ENCODE measurements at regions not wholly inside any gene's neighbourhood (a gene's known extent, or its start where the extent isn't known, plus 50 kb on each side); places are given as distances from the start of the nearest gene placed in this dataset.

DNA sequence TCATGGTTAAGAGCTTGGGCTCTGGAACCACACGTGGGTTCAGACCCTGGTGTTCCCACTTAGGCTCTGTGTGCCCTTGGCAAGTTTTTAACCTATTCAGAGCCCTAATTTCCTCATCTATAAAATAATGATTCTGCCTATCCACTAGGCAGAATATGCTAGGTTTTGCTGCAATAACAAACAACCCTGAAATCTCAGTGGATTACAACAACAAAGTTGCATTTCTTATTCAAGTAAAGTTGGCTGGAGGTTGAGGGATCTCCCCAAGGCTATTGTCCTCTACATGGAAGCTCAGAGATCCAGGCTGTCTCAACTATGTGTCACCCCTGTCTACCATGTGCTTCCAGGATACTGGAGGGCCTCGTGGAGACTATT lies 275.4 kb upstream of the SIX2 start:
- ATAC-seq (ENCODE audit: insufficient number of reproducible peaks, low FRiP score, low read depth) (no peak), DNase-seq (ENCODE audit: low spot score) (no peak)
- Histone ChIP-seq H3K9me3 (no peaks in the 10 kb centered on the region), H3K36me3 (no peaks in the 10 kb centered on the region), H3K27me3 (replicated peaks; ENCODE audit: insufficient read depth) (no peaks in the 10 kb centered on the region), H3K4me3 (no peak overlapping the region), H3K4me1 (ENCODE audit: control insufficient read depth in 1 of 2, low read depth in 2 of 2) (peaks cover 7 to 32% of the 10 kb centered on the region in 2 donors), H3K27ac (peak overlapping the region; percentile 78 to 86)
- TF ChIP-seq CTCF (IDR thresholded peaks at IDR 0.05) = no peak

DNA sequence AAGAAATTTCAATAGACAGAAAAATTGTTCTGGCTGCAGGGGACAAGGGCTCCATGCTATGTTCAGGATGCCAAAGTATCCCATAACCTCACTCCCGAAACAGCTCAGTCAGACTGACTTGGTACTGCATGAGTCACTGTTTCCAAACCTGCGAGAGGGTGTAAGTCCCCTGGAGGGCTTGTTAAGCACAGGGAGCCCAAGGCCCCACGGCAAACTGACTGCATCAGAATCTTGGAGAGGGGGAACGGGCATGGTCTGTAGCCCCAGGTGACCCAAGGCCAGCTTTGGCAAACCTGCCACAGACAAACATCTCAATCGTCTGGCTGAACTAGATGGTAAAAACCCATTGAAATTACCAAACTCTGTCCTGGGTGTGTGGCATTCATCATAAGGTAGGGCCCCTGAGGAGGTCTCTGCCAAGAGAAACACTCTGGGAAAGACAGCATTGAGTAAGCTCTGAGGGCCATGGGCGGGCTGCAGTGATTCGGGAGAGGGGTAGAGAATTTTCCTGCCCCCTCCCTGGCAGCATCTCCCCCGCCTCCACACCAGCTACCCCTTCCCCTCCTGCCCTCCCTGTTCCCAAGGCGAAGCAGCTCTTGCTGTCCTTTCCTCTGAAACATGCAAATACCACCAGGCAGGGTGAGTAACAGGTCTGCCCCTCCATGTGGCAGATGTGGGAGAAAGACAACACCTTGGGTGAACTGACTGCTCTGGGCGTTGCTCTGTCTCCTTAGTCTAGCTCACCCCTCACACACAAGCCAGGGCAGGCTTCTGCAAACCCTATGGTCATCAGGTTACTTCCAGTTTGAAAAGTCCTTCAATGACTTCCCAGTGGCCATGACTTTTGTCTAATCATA lies 274.7 kb upstream of the SIX2 start:
- Histone ChIP-seq H3K27ac (peak overlapping the region; percentile 78 to 86), H3K9me3 (no peaks in the 10 kb centered on the region), H3K36me3 (no peaks in the 10 kb centered on the region), H3K27me3 (replicated peaks; ENCODE audit: insufficient read depth) (no peaks in the 10 kb centered on the region), H3K4me3 (no peak overlapping the region), H3K4me1 (ENCODE audit: control insufficient read depth in 1 of 2, low read depth in 2 of 2) (peaks cover 7 to 34% of the 10 kb centered on the region in 2 donors)
- TF ChIP-seq CTCF (IDR thresholded peaks at IDR 0.05) = no peak
- peak; percentile 31 for DNase-seq (ENCODE audit: low spot score)
- peak; percentile 99 for ATAC-seq (ENCODE audit: insufficient number of reproducible peaks, low FRiP score, low read depth)

DNA sequence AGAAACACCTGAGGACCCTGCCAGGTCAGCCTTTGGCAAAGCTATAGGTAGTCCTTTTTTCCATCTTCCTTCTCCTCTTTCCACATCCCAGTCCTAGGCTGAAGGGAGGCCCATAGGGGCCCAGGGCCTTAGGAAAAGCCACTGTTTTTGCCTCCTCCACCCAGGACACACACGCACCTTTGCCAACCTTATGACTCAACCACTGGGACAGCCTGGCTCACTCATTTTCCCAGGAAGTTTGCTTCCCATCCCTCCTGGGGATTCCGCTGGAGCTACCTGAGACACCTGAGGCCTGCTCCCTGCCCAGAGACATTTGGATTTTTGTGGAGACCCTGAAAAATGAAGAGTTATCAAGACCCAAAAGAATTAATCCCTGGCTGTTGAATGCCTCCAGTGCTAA lies 273.4 kb upstream of the SIX2 start:
- peak overlapping the region in 1 of 2 donors; percentile 86 for H3K27ac ChIP-seq
- no peak overlapping the region for H3K4me3 ChIP-seq
- no peaks in the 10 kb centered on the region for H3K27me3 ChIP-seq (replicated peaks; ENCODE audit: insufficient read depth)
- H3K9me3 ChIP-seq = no peaks in the 10 kb centered on the region
- peaks cover 7 to 45% of the 10 kb centered on the region in 2 donors for H3K4me1 ChIP-seq (ENCODE audit: control insufficient read depth in 1 of 2, low read depth in 2 of 2)
- ATAC-seq (ENCODE audit: insufficient number of reproducible peaks, low FRiP score, low read depth) (no peak), DNase-seq (ENCODE audit: low spot score) (no peak)
- TF ChIP-seq CTCF (IDR thresholded peaks at IDR 0.05) = no peak
- no peaks in the 10 kb centered on the region for H3K36me3 ChIP-seq

- DNase-seq (ENCODE audit: low spot score) (no peak), ATAC-seq (ENCODE audit: insufficient number of reproducible peaks, low FRiP score, low read depth) (no peak)
- Histone ChIP-seq H3K27me3 (replicated peaks; ENCODE audit: insufficient read depth) (no peaks in the 10 kb centered on the region), H3K36me3 (no peaks in the 10 kb centered on the region), H3K27ac (no peak overlapping the region), H3K9me3 (no peaks in the 10 kb centered on the region), H3K4me3 (no peak overlapping the region), H3K4me1 (ENCODE audit: control insufficient read depth in 1 of 2, low read depth in 2 of 2) (peaks cover 7 to 50% of the 10 kb centered on the region in 2 donors)
- TF ChIP-seq CTCF (IDR thresholded peaks at IDR 0.05) = no peak
These were observed 272.1 kb upstream of the SIX2 start for GRCh38 chr2:45281311-45281710.

DNA sequence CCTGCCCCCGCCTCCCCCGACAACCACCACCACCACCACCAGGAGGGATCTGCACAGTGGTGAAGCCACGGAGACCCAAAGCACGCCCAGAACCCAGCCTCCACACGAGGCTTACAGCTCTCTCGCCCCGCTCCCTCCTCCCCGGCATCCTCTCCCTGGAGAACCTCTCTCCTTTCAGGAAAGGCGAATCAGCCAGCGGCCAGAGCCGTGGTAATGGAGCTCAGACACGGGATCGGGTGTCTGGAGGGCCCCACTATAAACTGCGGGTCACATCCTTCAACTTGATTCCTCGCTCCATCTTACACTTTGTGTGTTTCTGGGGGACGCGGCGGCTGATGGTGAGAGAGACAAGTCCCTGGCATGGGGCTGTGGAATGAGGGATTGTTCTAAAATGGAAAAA lies 271.5 kb upstream of the SIX2 start:
- Histone ChIP-seq H3K4me1 (ENCODE audit: control insufficient read depth in 1 of 2, low read depth in 2 of 2) (peaks cover 8 to 55% of the 10 kb centered on the region in 2 donors), H3K4me3 (no peak overlapping the region), H3K27ac (no peak overlapping the region), H3K27me3 (replicated peaks; ENCODE audit: insufficient read depth) (no peaks in the 10 kb centered on the region), H3K9me3 (no peaks in the 10 kb centered on the region), H3K36me3 (no peaks in the 10 kb centered on the region)
- no peak for ATAC-seq (ENCODE audit: insufficient number of reproducible peaks, low FRiP score, low read depth)
- no peak for DNase-seq (ENCODE audit: low spot score)
- TF ChIP-seq CTCF (IDR thresholded peaks at IDR 0.05) = no peak

All from thoracic aorta (tissue), 2 donors.